ENCODE measurements at regions not wholly inside any gene's neighbourhood (a gene's known extent, or its start where the extent isn't known, plus 50 kb on each side); places are given as distances from the start of the nearest gene placed in this dataset.

- no peaks in the 10 kb centered on the region for H3K36me3 ChIP-seq
- TF ChIP-seq POLR2A (IDR thresholded peaks at IDR 0.05) (no peak), CTCF (IDR thresholded peaks at IDR 0.05) (peak; percentile 59 to 80 (median 64))
- H3K27me3 ChIP-seq: no peaks in the 10 kb centered on the region
- DNase-seq: no peak
- no peaks in the 10 kb centered on the region for H3K9me3 ChIP-seq
- no peak overlapping the region for H3K4me3 ChIP-seq
- H3K27ac ChIP-seq: no peak overlapping the region
- no peaks in the 10 kb centered on the region for H3K4me1 ChIP-seq
Observed at GRCh38 chr14:53295985-53296582, 143.0 kb upstream of the DDHD1 start.

- Histone ChIP-seq H3K4me3 (no peak overlapping the region), H3K36me3 (no peaks in the 10 kb centered on the region), H3K4me1 (no peaks in the 10 kb centered on the region), H3K27me3 (no peaks in the 10 kb centered on the region), H3K9me3 (no peaks in the 10 kb centered on the region), H3K27ac (no peak overlapping the region)
- TF ChIP-seq CTCF (IDR thresholded peaks at IDR 0.05) (no peak), POLR2A (IDR thresholded peaks at IDR 0.05) (no peak)
- no peak for DNase-seq
Observed at GRCh38 chr14:53295372-53295771, 142.2 kb upstream of the DDHD1 start.

GRCh38 chr14:53286301-53286700 lies 133.2 kb upstream of the DDHD1 start:
- no peaks in the 10 kb centered on the region for H3K36me3 ChIP-seq
- no peaks in the 10 kb centered on the region for H3K4me1 ChIP-seq

GRCh38 chr14:53285821-53286220 lies 132.7 kb upstream of the DDHD1 start:
- Histone ChIP-seq H3K27me3 (no peaks in the 10 kb centered on the region), H3K36me3 (no peaks in the 10 kb centered on the region), H3K4me1 (no peaks in the 10 kb centered on the region), H3K9me3 (no peaks in the 10 kb centered on the region), H3K4me3 (no peak overlapping the region), H3K27ac (no peak overlapping the region)
- no peak for TF ChIP-seq POLR2A (IDR thresholded peaks at IDR 0.05)
- TF ChIP-seq CTCF (IDR thresholded peaks at IDR 0.05): no peak
- no peak for DNase-seq

More at GRCh38 chr14:53286301-53286700, 133.2 kb upstream of the DDHD1 start:
- no peak for TF ChIP-seq CTCF (IDR thresholded peaks at IDR 0.05)
- no peak for TF ChIP-seq POLR2A (IDR thresholded peaks at IDR 0.05)
- H3K4me3 ChIP-seq: no peak overlapping the region
- DNase-seq: no peak
- no peaks in the 10 kb centered on the region for H3K27me3 ChIP-seq
- H3K9me3 ChIP-seq: no peaks in the 10 kb centered on the region
- no peak overlapping the region for H3K27ac ChIP-seq

GRCh38 chr14:53285064-53285463 lies 131.9 kb upstream of the DDHD1 start:
- TF ChIP-seq CTCF (IDR thresholded peaks at IDR 0.05): no peak
- no peak for TF ChIP-seq POLR2A (IDR thresholded peaks at IDR 0.05)
- no peak overlapping the region for H3K4me3 ChIP-seq
- H3K36me3 ChIP-seq: no peaks in the 10 kb centered on the region
- H3K27ac ChIP-seq: no peak overlapping the region
- no peaks in the 10 kb centered on the region for H3K4me1 ChIP-seq
- no peaks in the 10 kb centered on the region for H3K27me3 ChIP-seq
- no peaks in the 10 kb centered on the region for H3K9me3 ChIP-seq
- DNase-seq: no peak
